B cell (primary cell): ENCODE measurements at regions not wholly inside any gene's neighbourhood (a gene's known extent, or its start where the extent isn't known, plus 50 kb on each side); places are given as distances from the start of the nearest gene placed in this dataset.

Experiments
- ATAC-seq: fragments of 200-7000 bp; cut with Tn5 transposase; one replicate; pipeline ENCODE4 v1.10.0; 2021; ENCODE audit warnings: low read depth, mild to moderate bottlenecking, moderate number of reproducible peaks, moderate library complexity
- CTCF ChIA-PET: fragments of 350-600 bp; sonication (Branson Sonifier 250); formaldehyde crosslinking; loops from one replicate; lab custom pipeline; 2021; ENCODE audit warnings: antibody characterized with exemption, inconsistent platforms; lab: Charles Lee
- POLR2A ChIA-PET: fragments of 350-600 bp; sonication (Branson Sonifier 250); formaldehyde crosslinking; loops from one replicate; lab custom pipeline; 2021; ENCODE audit warnings: antibody characterized with exemption; lab: Charles Lee
- DNase-seq: peaks from one replicate; pipeline ENCODE4 v3.0.0; 2013
- H2AFZ ChIP-seq: 2 replicates; pipeline ENCODE4 v1.6.1; 2012; ENCODE audit warnings: mild to moderate bottlenecking, low read depth, low read length; ENCODE audit not compliant: insufficient read depth, poor library complexity, severe bottlenecking
- H3K27ac ChIP-seq, 2 donors: 1 replicate in 1 of 2; 2 replicates in 1 of 2; pipeline ENCODE4 v1.5.1; 2012 to 2013; ENCODE audit warnings: low read length in 2 of 2, mild to moderate bottlenecking in 2 of 2, moderate library complexity in 1 of 2
- H3K27me3 ChIP-seq, 4 experiments: fragments of 200-600 bp in 1 of 4; sonication (generic) in 1 of 4; replicated peaks in 1 of 4; 1 replicate in 2 of 4; 2 replicates in 2 of 4; pipeline versions ENCODE4 v1.6.1 to v1.7.0; 2013 to 2016; ENCODE audit warnings: low read length in 3 of 4, mild to moderate bottlenecking in 2 of 4, mixed read lengths in 1 of 4, moderate library complexity in 1 of 4; ENCODE audit not compliant: insufficient read depth in 4 of 4, control insufficient read depth in 3 of 4; ENCODE audit errors: control extremely low read depth in 1 of 4
- H3K36me3 ChIP-seq, 2 experiments: replicated peaks in 1 of 2; 1 replicate in 1 of 2; 2 replicates in 1 of 2; pipeline versions ENCODE4 v1.6.1 to v1.7.1; 2013; ENCODE audit warnings: low read length in 1 of 2; ENCODE audit not compliant: insufficient read depth in 2 of 2, control insufficient read depth in 1 of 2; ENCODE audit errors: control extremely low read depth in 1 of 2, extremely low read depth in 1 of 2
- H3K4me1 ChIP-seq, 2 donors: fragments of 200-600 bp in 1 of 2; sonication (generic) in 1 of 2; 1 replicate in 1 of 2; 2 replicates in 1 of 2; pipeline versions ENCODE4 v1.5.1 to v1.6.1; 2013 to 2017; ENCODE audit warnings: low read length in 2 of 2; ENCODE audit not compliant: control insufficient read depth in 2 of 2, insufficient read depth in 2 of 2
- H3K4me2 ChIP-seq: replicated peaks from 2 replicates; pipeline ENCODE3; 2012; ENCODE audit warnings: mild to moderate bottlenecking, low read depth, low read length; ENCODE audit not compliant: poor library complexity, severe bottlenecking
- H3K4me3 ChIP-seq, 5 experiments: fragments of 200-600 bp in 1 of 5; sonication (generic) in 1 of 5; 1 replicate in 3 of 5; 2 replicates in 2 of 5; pipeline versions ENCODE4 v1.5.1 to v1.7.0; 2011 to 2016; ENCODE audit warnings: low read length in 4 of 5, mild to moderate bottlenecking in 4 of 5, low read depth in 2 of 5, control low read depth in 1 of 5, moderate library complexity in 1 of 5; ENCODE audit not compliant: insufficient read depth in 1 of 5; ENCODE audit errors: control extremely low read depth in 1 of 5, extremely low read depth in 1 of 5
- H3K79me2 ChIP-seq: fragments of 200-600 bp; sonication (generic); one replicate; pipeline ENCODE4 v1.6.0; 2016; ENCODE audit warnings: low read length; ENCODE audit not compliant: control insufficient read depth, insufficient read depth
- H3K9ac ChIP-seq: fragments of 200-600 bp; sonication (generic); 2 replicates; pipeline ENCODE4 v1.6.1; 2017; ENCODE audit warnings: mild to moderate bottlenecking, low read length, moderate library complexity
- H3K9me3 ChIP-seq, 3 donors: one replicate each; pipeline versions ENCODE4 v1.6.1 to v1.7.1; 2013; ENCODE audit warnings: low read length in 2 of 3; ENCODE audit not compliant: control insufficient read depth in 2 of 3, insufficient read depth in 1 of 3; ENCODE audit errors: control extremely low read depth in 1 of 3
- H4K20me1 ChIP-seq: 2 replicates; pipeline ENCODE4 v1.6.0; 2012; ENCODE audit warnings: mild to moderate bottlenecking, low read length; ENCODE audit not compliant: insufficient read depth, control insufficient read depth, poor library complexity, severe bottlenecking
- H3K27ac Mint-ChIP-seq: one replicate; pipeline ENCODE4 v1.8.0; 2021; ENCODE audit warnings: mixed read lengths
- H3K27me3 Mint-ChIP-seq: one replicate; pipeline ENCODE4 v1.8.0; 2021; ENCODE audit warnings: mixed read lengths
- H3K4me1 Mint-ChIP-seq: one replicate; pipeline ENCODE4 v1.8.0; 2021; ENCODE audit warnings: mixed read lengths
- H3K4me3 Mint-ChIP-seq: one replicate; pipeline ENCODE4 v1.8.0; 2021; ENCODE audit warnings: mixed read lengths
- H3K9me3 Mint-ChIP-seq: one replicate; pipeline ENCODE4 v1.8.0; 2022; ENCODE audit warnings: mixed read lengths; ENCODE audit not compliant: insufficient read depth
- EZH2 ChIP-seq: IDR thresholded peaks from 2 replicates; pipeline ENCODE4 v1.6.1; 2012; ENCODE audit warnings: borderline replicate concordance, low read depth, mild to moderate bottlenecking, moderate library complexity, low read length; ENCODE audit not compliant: insufficient read depth, poor library complexity, severe bottlenecking
- WGBS: methylation state at CpG from one replicate; pipeline ENCODE4 v1.1.5; 2013; ENCODE audit warnings: missing lambda C conversion rate; ENCODE audit not compliant: insufficient coverage; 5-methylcytosine and 5-hydroxymethylcytosine counted together
- intact Hi-C: fragments of 100-400 bp; cut with micrococcal nuclease; formaldehyde crosslinking; loops from one replicate; pipeline ENCODE4 v1.10.0; 2022
- TF ChIP-seq, protein P1 (sequence below): fragments of 200-600 bp; IDR thresholded peaks from one replicate; pipeline ENCODE4 v1.8.0; 2022; ENCODE audit warnings: antibody characterized with exemption, mild to moderate bottlenecking

- Histone ChIP-seq H3K79me2 (no peaks in the 10 kb centered on the region), H3K27ac (no peak overlapping the region), H3K27me3 (no peaks in the 10 kb centered on the region), H3K4me2 (no peak overlapping the region), H3K4me3 (no peak overlapping the region), H3K4me1 (no peaks in the 10 kb centered on the region), H3K9me3 (peaks cover 0 to 3% (median 0%) of the 10 kb centered on the region in 3 donors), H3K36me3 (no peaks in the 10 kb centered on the region), H4K20me1 (no peaks in the 10 kb centered on the region), H2AFZ (no peak overlapping the region), H3K9ac (no peak overlapping the region)
- no CpG with 5 or more reads among the region's 3 CpGs for WGBS
- ChIA-PET POLR2A (no interaction called here), CTCF (no interaction called here)
- DNase-seq (no peak), ATAC-seq (no peak)
- no peaks in the 10 kb centered on the region for H3K4me1 Mint-ChIP-seq
- intact Hi-C loops, result no loop called here
- no peak overlapping the region for H3K27ac Mint-ChIP-seq
- H3K9me3 Mint-ChIP-seq, result no peaks in the 10 kb centered on the region
- TF ChIP-seq, protein P1, sequence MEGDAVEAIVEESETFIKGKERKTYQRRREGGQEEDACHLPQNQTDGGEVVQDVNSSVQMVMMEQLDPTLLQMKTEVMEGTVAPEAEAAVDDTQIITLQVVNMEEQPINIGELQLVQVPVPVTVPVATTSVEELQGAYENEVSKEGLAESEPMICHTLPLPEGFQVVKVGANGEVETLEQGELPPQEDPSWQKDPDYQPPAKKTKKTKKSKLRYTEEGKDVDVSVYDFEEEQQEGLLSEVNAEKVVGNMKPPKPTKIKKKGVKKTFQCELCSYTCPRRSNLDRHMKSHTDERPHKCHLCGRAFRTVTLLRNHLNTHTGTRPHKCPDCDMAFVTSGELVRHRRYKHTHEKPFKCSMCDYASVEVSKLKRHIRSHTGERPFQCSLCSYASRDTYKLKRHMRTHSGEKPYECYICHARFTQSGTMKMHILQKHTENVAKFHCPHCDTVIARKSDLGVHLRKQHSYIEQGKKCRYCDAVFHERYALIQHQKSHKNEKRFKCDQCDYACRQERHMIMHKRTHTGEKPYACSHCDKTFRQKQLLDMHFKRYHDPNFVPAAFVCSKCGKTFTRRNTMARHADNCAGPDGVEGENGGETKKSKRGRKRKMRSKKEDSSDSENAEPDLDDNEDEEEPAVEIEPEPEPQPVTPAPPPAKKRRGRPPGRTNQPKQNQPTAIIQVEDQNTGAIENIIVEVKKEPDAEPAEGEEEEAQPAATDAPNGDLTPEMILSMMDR, result no peak
- no peak for TF ChIP-seq EZH2
- no peak overlapping the region for H3K4me3 Mint-ChIP-seq
- peaks cover 12% of the 10 kb centered on the region for H3K27me3 Mint-ChIP-seq
Measured at GRCh38 chr20:48180024-48180423, 394.7 kb upstream of the SULF2 start.

DNA sequence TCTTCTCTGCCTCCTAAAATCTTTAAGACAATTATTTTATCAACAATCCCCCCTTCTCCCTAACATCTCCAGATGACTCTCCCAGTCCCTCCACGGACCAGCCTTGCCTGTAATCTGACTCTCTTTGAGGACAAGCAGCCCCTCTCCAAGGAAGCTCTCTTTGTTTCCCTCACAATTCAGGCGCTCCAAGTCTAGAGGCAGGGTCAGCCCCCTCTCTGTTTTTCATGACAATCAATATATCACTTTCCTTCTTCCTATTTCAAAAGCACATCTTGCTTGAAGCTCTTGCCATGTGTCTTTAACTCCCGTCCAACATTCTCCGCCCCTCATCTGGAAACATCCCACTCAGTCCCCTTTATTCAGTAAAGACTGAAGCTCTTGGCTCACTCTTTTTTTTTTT, 393.4 kb upstream of the SULF2 start:
- Histone ChIP-seq H3K4me3 (no peak overlapping the region), H3K36me3 (no peaks in the 10 kb centered on the region), H2AFZ (no peak overlapping the region), H3K4me2 (no peak overlapping the region), H3K9ac (no peak overlapping the region), H3K79me2 (no peaks in the 10 kb centered on the region), H3K27ac (no peak overlapping the region), H3K9me3 (peaks cover 0 to 3% (median 0%) of the 10 kb centered on the region in 3 donors), H4K20me1 (no peaks in the 10 kb centered on the region), H3K27me3 (no peaks in the 10 kb centered on the region), H3K4me1 (no peaks in the 10 kb centered on the region)
- intact Hi-C loops, result no loop called here
- Mint-ChIP-seq H3K4me1 (no peaks in the 10 kb centered on the region), H3K4me3 (no peak overlapping the region), H3K27ac (no peak overlapping the region), H3K9me3 (no peaks in the 10 kb centered on the region), H3K27me3 (peaks cover 17% of the 10 kb centered on the region)
- ChIA-PET POLR2A (no interaction called here), CTCF (no interaction called here)
- WGBS, result 73% methylated on average over 4 of the region's 4 CpGs
- ATAC-seq, result no peak
- no peak for DNase-seq
- TF ChIP-seq EZH2, result no peak
- TF ChIP-seq, protein P1, result no peak
